ENCODE measurements at regions not wholly inside any gene's neighbourhood (a gene's known extent, or its start where the extent isn't known, plus 50 kb on each side); places are given as distances from the start of the nearest gene placed in this dataset.
"Not testable (repeated sequence)": the region's sequence is repeated elsewhere in the genome, so short reads cannot be mapped to it uniquely, and the experiment has no call there.

DNA sequence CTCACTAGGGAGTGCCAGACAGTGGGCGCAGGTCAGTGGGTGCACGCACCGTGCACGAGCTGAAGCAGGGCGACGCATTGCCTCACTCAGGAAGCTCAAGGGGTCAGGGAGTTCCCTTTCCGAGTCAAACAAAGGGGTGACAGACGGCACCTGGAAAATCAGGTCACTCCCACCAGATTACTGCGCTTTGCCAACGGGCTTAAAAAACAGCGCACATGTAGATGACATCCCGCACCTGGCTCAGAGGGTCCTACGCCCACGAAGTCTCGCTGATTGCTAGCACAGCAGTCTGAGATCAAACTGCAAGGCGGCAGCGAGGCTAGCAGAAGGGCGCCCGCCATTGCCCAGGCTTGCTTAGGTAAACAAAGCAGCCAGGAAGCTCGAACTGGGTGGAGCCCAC lies 428.5 kb upstream of the SLC39A10 start:
- not testable (repeated sequence) for DNase-seq (ENCODE audit: low read depth in 2 of 3, low spot score in 2 of 3)

DNA sequence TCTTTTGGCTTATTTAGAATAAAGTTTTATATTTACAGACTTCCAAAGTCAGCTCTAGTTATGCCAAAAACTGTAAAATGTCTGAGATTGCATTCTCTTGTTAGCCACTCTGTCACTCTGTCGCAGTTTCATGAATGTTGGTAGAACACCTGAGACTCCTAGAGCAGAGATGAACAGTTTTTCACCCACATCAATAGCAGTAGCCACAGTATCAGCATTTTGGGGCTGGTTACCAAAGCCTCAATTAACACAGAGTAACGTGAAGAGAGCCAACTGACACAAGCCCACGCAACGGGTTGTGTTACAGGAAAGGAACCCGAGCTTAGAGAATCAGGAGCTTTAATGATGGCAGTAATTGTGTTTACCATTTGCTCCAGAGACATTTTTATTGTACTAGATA lies 443.0 kb upstream of the SLC39A10 start:
- no peak for DNase-seq (ENCODE audit: low read depth in 2 of 3, low spot score in 2 of 3)

DNA sequence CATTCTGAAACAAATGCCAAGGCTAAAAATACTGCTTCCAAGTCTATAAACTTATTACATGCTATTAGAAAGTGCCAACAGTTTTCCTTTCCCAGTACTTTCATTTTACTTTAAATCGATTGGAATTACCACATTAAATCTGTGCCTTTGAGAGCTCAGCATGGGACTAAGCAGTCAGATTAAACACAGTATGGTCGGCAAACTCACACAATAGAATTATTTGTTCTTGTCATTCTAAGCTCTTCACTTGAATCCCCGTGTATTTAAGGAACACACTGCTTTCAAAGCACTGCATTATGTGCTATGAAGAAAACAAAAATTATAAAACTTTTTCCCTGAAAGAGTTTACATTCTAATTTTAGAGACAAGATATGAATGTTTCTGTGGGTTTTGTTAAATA lies 444.4 kb upstream of the SLC39A10 start:
- DNase-seq (ENCODE audit: low read depth in 2 of 3, low spot score in 2 of 3), result no peak

DNA sequence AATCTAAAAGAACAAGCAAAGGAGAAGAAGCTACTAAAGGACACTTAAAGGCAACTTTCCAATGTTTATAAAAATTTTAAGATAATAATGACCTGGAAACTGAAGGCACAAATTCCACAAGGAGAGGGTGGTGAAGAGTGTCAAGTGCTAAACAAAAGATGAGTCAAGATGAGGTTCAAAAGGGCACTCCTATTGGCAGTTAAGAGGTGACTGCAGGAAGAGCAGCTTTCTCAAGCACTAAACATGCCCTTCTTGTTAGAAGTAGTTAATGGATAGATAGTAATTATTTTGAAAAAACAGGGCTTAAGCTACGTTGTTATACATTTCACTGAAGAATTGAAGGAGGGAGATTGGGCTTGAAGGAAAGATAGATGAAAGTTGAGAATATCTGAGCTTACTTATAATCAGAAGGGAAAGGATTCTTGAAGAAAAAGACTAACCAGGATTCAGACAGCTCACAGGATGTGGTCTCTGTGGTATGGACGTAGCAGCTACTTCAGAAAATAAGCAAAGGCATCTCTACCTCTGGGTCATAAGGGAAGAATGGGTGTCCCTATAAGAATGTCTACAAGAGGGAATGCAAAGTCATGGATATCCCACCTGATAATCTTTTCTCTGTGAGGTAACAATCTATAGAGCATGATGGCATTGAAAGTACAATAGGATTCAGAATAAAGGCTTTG lies 454.7 kb upstream of the SLC39A10 start:
- DNase-seq (ENCODE audit: low read depth in 2 of 3, low spot score in 2 of 3), result no peak

DNA sequence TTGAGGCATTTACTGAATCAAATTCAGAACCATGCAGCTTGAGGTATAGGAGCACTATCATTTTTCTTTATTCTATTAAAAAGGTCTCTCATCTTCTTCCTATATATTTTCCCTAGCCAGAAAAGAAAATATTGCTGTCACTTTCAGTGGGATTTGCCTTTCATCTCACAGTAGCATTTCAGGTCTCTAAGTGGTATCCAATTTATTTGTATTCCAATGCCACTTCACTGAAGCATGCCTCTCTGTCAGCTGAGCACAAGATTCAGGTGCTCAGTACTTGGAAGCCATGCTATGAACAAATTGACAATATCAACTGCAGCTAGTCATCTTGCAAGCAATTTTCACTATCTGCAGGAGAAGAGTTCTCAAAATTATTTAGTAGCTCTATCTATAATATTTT lies 457.2 kb upstream of the SLC39A10 start:
- DNase-seq (ENCODE audit: low read depth in 2 of 3, low spot score in 2 of 3), result no peak

DNA sequence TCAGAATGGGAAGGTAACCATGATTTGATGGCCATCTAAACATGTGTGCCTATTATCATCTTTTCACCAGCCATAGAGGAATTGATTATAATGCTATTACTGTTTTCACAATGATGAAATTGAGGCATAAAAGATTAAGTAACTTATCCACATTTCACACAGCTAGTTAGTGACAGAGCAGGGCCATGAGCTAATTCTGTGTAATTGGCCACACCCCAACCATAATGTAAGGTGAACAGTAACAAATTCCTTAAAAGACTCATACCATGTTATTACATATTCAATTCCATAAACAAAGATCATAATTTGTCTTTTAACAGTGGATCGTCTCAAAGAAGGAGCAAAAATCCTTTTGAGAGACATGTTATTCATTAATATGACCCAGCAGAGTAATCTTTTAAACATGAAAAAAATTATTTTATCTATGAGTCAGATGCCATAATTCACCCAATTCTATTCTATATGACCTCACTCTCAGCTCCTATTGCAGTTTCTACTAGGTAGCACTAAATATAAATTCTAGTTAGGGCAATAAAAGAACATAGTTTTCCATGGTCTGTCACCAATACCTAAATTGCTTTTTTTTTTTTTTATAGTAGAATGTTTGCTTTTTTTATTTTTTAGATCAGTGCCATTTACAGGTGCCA lies 475.8 kb upstream of the SLC39A10 start:
- no peak for DNase-seq (ENCODE audit: low read depth in 2 of 3, low spot score in 2 of 3)

DNA sequence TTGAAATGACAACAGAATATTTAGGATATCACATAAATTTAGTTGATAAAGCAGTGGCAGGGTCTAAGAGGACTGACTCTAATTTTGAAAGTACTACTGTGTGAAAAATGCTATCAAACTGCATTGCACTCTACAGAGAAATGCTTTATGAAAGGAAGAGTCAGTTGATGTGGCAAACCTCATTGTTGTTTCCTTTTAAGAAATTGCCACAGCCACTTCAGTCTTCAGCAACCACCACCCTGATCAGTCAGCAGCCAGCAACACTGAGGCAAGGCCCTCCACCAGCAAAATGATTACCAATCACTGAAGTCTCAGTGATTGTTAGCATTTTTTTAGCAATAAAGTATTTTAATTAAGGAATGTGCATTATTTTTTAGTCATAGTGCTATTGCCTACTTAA lies 488.7 kb upstream of the SLC39A10 start:
- no peak for DNase-seq (ENCODE audit: low read depth in 2 of 3, low spot score in 2 of 3)

DNA sequence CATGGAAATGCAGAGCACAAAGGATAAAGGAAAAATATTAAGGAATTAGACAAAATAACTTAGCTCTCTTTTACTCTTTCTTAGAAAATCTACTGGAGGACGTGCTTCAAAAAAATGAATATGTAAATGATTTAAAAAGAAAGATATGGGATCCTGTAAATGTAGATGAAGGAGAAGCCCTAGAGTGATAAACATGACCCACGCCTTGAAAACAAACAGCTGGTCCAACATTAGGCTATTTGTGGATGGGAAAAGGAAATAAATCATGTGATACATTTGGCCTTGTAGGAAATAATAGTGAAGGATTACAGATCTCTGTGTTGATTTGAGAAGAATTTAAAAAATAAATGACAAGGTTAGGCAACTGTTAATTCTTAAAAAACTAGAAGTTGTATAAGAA lies 492.1 kb upstream of the SLC39A10 start:
- DNase-seq (ENCODE audit: low read depth in 2 of 3, low spot score in 2 of 3), result no peak

DNA sequence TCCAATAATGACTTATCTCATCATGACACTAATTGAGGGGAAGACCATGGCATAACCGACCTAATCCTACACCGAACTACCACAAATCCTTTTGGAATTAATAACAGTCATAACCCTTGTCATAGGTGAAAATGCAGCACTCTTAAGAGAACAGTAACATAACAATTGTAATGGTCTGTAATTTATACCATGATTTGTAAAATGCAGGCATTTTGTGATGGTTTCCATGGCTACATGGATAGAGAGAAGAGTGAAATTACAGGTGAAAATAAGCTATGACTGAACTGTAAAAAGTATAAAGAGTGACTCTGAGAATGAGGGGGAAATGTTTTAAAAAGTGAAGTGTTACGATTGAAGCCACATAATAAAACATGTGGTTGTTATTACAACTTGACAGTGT lies 494.1 kb upstream of the SLC39A10 start:
- DNase-seq (ENCODE audit: low read depth in 2 of 3, low spot score in 2 of 3), result no peak

DNA sequence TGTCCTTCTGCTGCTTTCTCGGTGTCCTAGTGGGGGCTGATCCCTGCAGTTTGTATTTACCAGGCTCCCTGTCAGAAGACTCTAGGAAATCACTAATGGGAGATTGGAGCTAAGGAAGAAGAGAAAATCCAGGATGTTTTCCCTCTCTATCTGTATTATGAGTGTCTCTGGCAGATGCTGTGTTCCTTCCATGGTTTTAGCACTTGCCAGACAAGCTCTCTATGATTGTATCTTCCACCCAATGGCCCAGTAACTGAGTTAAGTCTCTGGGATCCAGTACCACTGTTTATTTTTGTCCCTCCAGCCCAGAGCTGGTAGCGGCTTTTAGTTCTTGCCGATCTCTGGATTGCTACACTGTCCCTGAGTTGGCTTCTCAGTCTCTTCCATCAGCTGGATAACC lies 494.8 kb upstream of the SLC39A10 start:
- no peak for DNase-seq (ENCODE audit: low read depth in 2 of 3, low spot score in 2 of 3)

DNA sequence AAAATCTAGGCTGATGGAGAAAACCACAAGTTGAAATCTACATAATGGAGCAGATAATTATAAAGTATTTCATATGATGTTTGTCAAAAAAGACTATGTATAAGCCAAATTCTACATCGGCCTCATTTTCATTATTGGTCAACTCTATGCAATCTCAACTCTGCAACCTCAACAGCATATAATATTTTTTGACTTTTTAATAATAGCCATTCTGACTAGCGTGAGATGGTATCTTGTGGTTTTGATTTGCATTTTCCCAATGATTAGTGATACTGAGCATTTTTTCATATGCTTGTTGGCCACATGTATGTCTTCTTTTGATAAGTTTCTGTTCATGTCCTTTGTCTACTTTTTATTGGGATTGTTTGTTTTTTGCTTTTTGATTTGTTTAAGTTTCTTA lies 496.1 kb upstream of the SLC39A10 start:
- DNase-seq (ENCODE audit: low read depth in 2 of 3, low spot score in 2 of 3), result no peak

DNA sequence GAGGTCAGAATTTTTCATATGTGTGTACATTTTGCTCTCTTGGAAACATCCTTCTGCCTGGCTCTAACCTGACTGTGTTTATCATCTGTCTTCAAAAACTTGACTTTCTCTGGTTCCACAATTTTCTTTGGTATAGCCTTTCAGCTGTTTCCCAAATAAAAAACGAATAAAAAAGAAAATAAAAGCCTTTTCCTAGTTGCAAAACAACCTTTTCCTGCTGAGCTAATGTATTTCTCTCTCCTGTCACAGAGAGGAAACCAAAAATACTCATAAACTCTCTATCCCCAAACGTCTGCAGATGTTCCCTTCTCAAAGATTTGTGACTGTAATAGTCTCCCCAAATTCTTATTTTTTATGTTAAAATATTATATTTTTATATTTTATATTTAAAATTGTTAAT lies 505.3 kb upstream of the SLC39A10 start:
- DNase-seq (ENCODE audit: low read depth in 2 of 3, low spot score in 2 of 3), result no peak

DNA sequence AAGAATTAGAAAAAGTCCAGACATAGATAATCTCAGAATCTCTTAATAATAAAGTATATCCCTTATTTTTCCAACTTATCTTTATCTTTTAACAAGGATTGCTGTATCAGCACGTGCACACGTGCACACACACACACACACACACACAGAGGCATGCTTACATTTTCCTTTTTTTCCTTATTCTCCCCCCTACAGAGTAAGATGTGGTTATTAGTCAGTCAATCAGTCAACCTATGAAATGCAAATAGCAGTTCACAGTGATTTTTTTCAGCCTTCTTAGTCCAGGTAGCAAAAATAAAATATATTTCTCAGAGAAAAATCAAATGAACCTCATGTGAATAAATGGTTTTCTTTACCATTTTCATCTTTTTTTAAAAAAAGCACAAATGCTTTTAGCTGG lies 506.2 kb upstream of the SLC39A10 start:
- DNase-seq (ENCODE audit: low read depth in 2 of 3, low spot score in 2 of 3), result no peak

DNA sequence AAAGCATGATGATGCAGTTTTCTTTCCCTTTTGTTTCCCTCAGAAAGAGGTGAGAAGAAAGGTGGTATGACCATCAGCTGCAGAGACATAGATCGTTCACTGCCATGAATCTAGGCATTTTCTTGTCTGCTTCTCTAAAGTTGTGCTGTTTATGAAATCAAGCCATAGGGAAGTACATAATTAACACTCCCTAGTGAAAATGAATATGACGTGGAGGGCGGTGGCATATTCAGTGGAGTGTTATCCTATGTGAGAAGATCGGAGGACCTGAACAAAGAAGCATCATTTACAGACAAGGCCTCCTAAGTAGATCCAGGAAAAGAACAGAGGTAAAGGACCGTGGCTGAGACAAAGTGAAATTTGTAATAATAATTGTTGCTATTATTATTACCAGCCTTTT lies 509.0 kb upstream of the SLC39A10 start:
- DNase-seq (ENCODE audit: low read depth in 2 of 3, low spot score in 2 of 3), result no peak

DNA sequence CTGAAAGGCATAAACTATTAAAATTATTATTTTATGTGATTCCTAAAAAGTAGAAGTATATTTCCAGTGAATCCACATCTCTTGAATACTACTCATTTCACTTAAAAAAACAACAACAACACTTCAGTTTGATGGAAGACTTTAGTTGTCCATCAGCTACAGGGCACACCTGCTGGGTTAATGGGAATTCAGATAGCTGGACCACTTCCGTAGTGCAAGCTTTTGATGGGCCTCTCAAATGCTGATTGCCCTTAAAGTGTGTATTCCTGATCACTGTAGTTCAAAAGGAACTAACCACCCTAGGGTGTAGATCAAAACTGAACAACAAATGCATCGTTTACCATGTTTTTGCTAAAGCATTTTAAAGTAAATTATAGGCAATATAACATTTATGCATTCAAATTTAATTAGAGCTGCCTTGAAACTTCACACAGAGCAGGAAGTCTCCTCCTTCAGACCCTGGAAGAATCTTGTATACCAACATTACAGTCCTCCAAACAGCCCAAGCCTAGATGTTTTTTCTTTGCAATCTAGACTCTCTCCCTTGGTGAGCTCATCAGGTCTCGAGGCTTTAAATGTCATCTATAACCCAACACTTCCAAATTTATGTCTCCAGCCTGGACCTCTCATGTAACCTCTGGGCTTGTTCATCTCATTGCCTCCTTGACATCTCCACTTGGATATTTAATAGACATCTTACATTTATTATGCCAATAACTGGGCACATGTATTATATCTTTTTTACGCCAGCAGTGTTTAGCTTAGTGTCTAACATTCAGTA lies 510.1 kb upstream of the SLC39A10 start:
- no peak for DNase-seq (ENCODE audit: low read depth in 2 of 3, low spot score in 2 of 3)

DNA sequence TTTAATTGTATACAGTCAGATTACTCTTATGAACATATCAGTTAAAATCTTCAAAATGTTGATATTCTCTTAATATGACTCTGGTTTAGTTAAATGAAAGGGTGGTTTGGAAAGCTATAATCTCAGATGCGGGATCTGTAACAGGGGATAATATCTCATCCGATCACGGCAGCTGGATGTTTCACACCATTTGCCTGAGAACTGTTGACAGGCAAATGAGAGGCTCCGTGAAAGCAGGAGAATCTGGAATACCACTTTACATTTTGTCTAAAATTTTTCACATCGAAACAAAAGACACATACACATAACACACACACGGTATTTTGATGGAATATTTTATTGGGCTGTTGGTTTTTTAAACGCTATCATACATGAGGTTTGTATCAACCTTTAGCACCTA lies 518.6 kb upstream of the SLC39A10 start:
- DNase-seq (ENCODE audit: low read depth in 2 of 3, low spot score in 2 of 3), result no peak

DNA sequence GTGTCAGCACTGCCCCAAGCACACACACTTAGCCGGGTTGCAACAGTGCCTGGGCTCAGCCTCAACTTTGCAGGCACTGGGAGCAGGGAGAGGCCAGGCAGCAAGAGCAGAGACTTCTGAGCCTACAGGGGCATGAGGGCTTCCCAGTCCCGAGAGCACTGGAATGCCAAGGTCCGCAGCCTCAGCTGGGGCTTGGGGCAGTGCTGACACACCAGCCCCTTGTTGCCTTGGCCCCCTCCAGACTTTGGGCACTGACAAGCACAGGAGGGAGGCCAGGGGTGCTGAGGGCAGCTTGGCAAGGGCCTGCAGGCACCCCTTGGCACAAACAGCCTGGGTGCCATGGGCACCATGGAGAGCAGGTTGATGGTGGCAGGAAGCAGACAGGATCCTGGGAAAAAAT lies 531.1 kb upstream of the SLC39A10 start:
- DNase-seq (ENCODE audit: low read depth in 2 of 3, low spot score in 2 of 3), result not testable (repeated sequence)

DNA sequence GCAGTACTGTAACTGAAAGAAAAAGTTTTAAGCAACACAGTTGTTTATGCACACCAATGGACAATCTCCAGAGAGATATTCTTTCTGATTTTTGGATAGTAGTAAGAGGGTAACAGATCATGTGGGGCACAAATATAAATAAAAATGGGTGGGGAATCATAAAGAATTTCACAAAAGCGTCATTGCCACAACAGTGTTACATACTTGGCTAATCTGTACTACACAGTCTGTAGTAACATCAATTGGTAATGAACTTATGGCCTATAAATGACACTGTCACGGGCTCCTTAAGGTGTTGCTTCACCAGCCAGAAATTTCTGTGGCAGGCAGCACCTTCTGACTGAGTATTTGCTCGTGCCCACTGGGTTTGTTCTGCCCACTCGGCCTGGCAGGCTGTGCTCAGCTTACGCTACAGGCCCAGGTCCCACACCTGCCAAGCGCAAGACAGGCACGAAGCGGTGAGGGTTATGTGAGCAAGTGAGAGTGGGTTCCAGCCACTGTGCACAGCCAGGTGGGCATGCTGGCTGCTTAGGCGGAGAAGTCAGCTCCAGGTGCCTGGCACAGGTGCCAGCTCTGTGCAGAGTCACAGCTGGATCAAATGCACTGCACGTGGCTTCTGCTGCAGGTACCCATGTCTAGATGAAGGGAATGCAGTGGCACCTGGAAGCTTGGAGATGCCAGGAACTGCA lies 532.5 kb upstream of the SLC39A10 start:
- DNase-seq (ENCODE audit: low read depth in 2 of 3, low spot score in 2 of 3), result no peak

DNA sequence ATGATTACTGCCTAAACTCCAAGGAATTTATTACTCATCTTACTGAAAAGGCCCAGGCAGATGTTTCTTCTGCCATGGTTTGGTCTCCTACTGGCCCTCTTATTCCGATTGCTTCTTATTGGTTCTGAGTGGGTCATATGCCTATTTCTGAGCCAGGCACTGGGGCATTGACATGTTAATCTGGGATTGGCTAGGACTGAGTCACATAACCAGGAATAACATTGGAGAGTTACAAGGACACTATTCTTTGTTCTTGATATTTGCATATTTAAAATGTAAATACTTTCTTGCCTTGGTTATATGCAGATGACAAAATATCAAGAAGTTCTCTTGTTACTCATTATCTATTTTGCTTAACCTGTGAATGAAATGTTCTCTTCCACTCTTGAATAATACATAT lies 534.4 kb upstream of the SLC39A10 start:
- no peak for DNase-seq (ENCODE audit: low read depth in 2 of 3, low spot score in 2 of 3)

DNA sequence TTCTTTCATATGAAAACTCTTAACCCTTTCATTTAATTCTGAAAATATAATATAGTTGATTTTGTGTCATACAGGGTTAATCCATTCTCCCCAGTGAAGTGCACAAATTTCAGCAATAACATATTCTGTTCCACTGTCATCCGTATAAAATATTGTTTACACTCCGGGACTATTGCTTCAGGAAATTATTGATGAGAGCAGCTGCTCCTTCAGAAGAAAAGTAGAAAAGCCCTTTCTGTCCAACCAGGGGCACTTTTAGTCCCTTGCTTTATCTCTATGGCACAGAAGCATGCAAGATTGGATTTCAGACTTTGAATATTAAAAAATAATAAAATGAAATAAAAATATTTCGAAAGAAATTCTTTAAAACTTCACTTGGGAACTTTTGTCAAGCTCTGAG lies 535.7 kb upstream of the SLC39A10 start:
- no peak for DNase-seq (ENCODE audit: low read depth in 2 of 3, low spot score in 2 of 3)

DNA sequence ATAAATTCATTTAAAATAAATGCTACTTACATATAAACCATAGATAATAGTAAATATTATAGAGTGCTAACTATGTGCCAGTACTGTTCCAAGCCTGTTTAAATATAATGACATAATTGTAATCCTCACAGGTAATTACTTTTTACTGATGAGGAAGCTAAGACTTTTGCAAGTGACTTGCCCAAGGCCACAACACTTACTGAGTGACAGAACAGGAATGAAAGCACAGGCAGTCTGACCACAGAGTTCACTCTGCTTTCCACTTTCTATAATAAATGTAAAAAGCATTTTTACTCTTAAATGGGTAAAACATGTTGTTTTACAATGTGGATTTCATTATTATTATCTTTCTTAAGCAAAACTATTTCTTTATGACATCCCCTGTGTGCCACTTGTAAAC lies 537.8 kb upstream of the SLC39A10 start:
- no peak for DNase-seq (ENCODE audit: low read depth in 2 of 3, low spot score in 2 of 3)

DNA sequence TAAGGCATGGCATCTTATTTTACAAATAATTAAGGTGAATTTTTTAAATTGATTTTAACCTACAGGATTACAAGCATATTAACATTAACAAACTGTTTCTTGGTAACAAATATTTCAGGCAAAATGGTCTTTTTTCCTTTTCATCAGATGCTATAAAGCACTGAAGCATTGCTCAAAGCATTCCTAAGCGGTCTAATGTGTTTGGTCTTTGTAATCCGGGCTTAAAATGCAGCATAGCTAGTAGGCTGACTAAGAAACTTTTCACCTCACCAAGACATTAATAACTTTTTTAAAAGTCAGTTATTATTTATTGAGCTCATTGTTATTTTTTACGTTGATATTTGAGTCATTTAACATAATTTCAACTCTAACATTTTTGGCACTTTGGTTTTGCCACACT lies 538.8 kb upstream of the SLC39A10 start:
- DNase-seq (ENCODE audit: low read depth in 2 of 3, low spot score in 2 of 3), result no peak
